IMR-90 (cell line): ENCODE measurements at regions not wholly inside any gene's neighbourhood (a gene's known extent, or its start where the extent isn't known, plus 50 kb on each side); places are given as distances from the start of the nearest gene placed in this dataset.

Experiments
- ATAC-seq: fragments of 200-7000 bp; cut with Tn5 transposase; 2 replicates; pipeline ENCODE4 v1.9.1; 2020; ENCODE audit warnings: low read depth, mild to moderate bottlenecking, moderate library complexity
- BruUV-seq: library from RNA; stranded (reverse); fragments of 400-500 nt; replicated peaks from 2 replicates; lab custom pipeline; 2021; lab: Mats Ljungman, UMichigan
- CTCF ChIA-PET: fragments of 300-600 bp; formaldehyde crosslinking; extraction: SDS; loops from one replicate; lab custom pipeline; 2021; ENCODE audit warnings: antibody characterized with exemption; lab: Yijun Ruan, JAX
- POLR2A ChIA-PET: fragments of 300-600 bp; sonication (Branson Sonifier 250); formaldehyde crosslinking; loops from one replicate; lab custom pipeline; 2022; ENCODE audit warnings: antibody characterized with exemption; ENCODE audit not compliant: unreplicated experiment; lab: Charles Lee
- DNase-seq: peaks from one replicate; pipeline ENCODE4 v3.0.0; 2013
- H2AFZ ChIP-seq: replicated peaks from 2 replicates; pipeline ENCODE3; 2013; ENCODE audit warnings: low read length, mild to moderate bottlenecking; ENCODE audit not compliant: poor library complexity
- H2AK5ac ChIP-seq: 2 replicates; pipeline ENCODE4 v1.6.1; 2013; ENCODE audit warnings: low read depth, low read length, inconsistent platforms
- H2AK9ac ChIP-seq: replicated peaks from 2 replicates; pipeline ENCODE3; 2013; ENCODE audit warnings: mild to moderate bottlenecking, low read depth, low read length, moderate library complexity; ENCODE audit not compliant: poor library complexity
- H2BK120ac ChIP-seq: 2 replicates; pipeline ENCODE4 v1.6.1; 2013; ENCODE audit warnings: low read depth, low read length, inconsistent platforms
- H2BK15ac ChIP-seq: 3 replicates; pipeline ENCODE4 v1.6.1; 2013; ENCODE audit warnings: low read depth, low read length, inconsistent platforms
- H2BK20ac ChIP-seq: 2 replicates; pipeline ENCODE4 v1.6.1; 2013; ENCODE audit warnings: low read depth, mild to moderate bottlenecking, inconsistent platforms, low read length, moderate library complexity
- H2BK5ac ChIP-seq: 2 replicates; pipeline ENCODE4 v1.6.1; 2013; ENCODE audit warnings: mild to moderate bottlenecking, low read depth, low read length, inconsistent platforms; ENCODE audit not compliant: poor library complexity, severe bottlenecking
- H3K14ac ChIP-seq: replicated peaks from 2 replicates; pipeline ENCODE4 v1.6.1; 2013; ENCODE audit warnings: low read depth, low read length, inconsistent platforms
- H3K18ac ChIP-seq: 2 replicates; pipeline ENCODE4 v1.6.1; 2013; ENCODE audit warnings: low read depth, low read length, control low read depth
- H3K23ac ChIP-seq: 2 replicates; pipeline ENCODE4 v1.6.1; 2013; ENCODE audit warnings: low read depth, low read length, inconsistent platforms
- H3K27ac ChIP-seq: 2 replicates; pipeline ENCODE4 v1.5.1; 2013; ENCODE audit warnings: mild to moderate bottlenecking, control low read depth, low read length; ENCODE audit not compliant: insufficient read depth
- H3K27me3 ChIP-seq: 2 replicates; pipeline ENCODE4 v1.6.1; 2013; ENCODE audit warnings: low read length; ENCODE audit not compliant: control insufficient read depth, insufficient read depth
- H3K36me3 ChIP-seq: 2 replicates; pipeline ENCODE4 v1.6.1; 2013; ENCODE audit warnings: low read length, mixed read lengths; ENCODE audit not compliant: control insufficient read depth, insufficient read depth
- H3K4ac ChIP-seq: 2 replicates; pipeline ENCODE4 v1.6.1; 2013; ENCODE audit warnings: low read depth, low read length, inconsistent platforms
- H3K4me1 ChIP-seq: 2 replicates; pipeline ENCODE4 v1.6.1; 2013; ENCODE audit warnings: low read length, mixed read lengths; ENCODE audit not compliant: control insufficient read depth, insufficient read depth
- H3K4me2 ChIP-seq: 2 replicates; pipeline ENCODE4 v1.6.1; 2013; ENCODE audit warnings: low read depth, mild to moderate bottlenecking, control low read depth, low read length, moderate library complexity
- H3K4me3 ChIP-seq: 2 replicates; pipeline ENCODE4 v1.5.1; 2013; ENCODE audit warnings: low read depth, mild to moderate bottlenecking, control low read depth, low read length, moderate library complexity; ENCODE audit not compliant: insufficient read depth
- H3K56ac ChIP-seq: 2 replicates; pipeline ENCODE4 v1.6.1; 2013; ENCODE audit warnings: low read length, inconsistent platforms; ENCODE audit not compliant: insufficient read depth; ENCODE audit errors: extremely low read depth
- H3K79me1 ChIP-seq, 2 experiments: 2 replicates each; pipeline ENCODE4 v1.6.1; 2013; ENCODE audit warnings: low read length in 2 of 2, inconsistent platforms in 1 of 2, low read depth in 1 of 2
- H3K9ac ChIP-seq: 2 replicates; pipeline ENCODE4 v1.6.1; 2013; ENCODE audit warnings: low read depth, low read length, control low read depth
- H3K9me1 ChIP-seq: 2 replicates; pipeline ENCODE4 v1.6.1; 2013; ENCODE audit warnings: low read length, inconsistent platforms; ENCODE audit not compliant: insufficient read depth
- H3K9me3 ChIP-seq: 2 replicates; pipeline ENCODE4 v1.6.1; 2013; ENCODE audit warnings: low read length; ENCODE audit not compliant: control insufficient read depth, insufficient read depth
- H4K20me1 ChIP-seq: 2 replicates; pipeline ENCODE4 v1.6.1; 2013; ENCODE audit warnings: low read length, inconsistent platforms; ENCODE audit not compliant: insufficient read depth
- H4K5ac ChIP-seq: 2 replicates; pipeline ENCODE4 v1.6.1; 2013; ENCODE audit warnings: mild to moderate bottlenecking, low read depth, low read length, control low read depth
- H4K8ac ChIP-seq, 2 experiments: 2 replicates each; pipeline ENCODE4 v1.6.1; 2013; ENCODE audit warnings: low read depth in 2 of 2, low read length in 2 of 2, control low read depth in 1 of 2, inconsistent platforms in 1 of 2
- H4K91ac ChIP-seq: 2 replicates; pipeline ENCODE4 v1.6.1; 2013; ENCODE audit warnings: low read depth, low read length, inconsistent platforms; ENCODE audit not compliant: insufficient read depth
- BHLHE40 ChIP-seq: fragments of 150-350 bp; IDR thresholded peaks from 2 replicates; pipeline ENCODE4 v1.6.1; 2016; ENCODE audit warnings: mild to moderate bottlenecking, low read depth, low read length
- CEBPB ChIP-seq: IDR thresholded peaks from 2 replicates; pipeline ENCODE4 v1.6.1; 2012; ENCODE audit warnings: low read depth, low read length, improper control_type of control experiment
- ELK1 ChIP-seq: fragments of 150-350 bp; IDR thresholded peaks from 2 replicates; pipeline ENCODE4 v1.6.1; 2016; ENCODE audit warnings: low read depth, mild to moderate bottlenecking, low read length, moderate library complexity, borderline replicate concordance
- FOS ChIP-seq: fragments of 150-350 bp; IDR thresholded peaks from 2 replicates; pipeline ENCODE4 v1.6.1; 2016; ENCODE audit warnings: low read depth, low read length
- MAFK ChIP-seq: IDR thresholded peaks from 2 replicates; pipeline ENCODE4 v1.6.1; 2012; ENCODE audit warnings: low read depth, low read length, improper control_type of control experiment
- MAZ ChIP-seq: IDR thresholded peaks from 2 replicates; pipeline ENCODE4 v1.6.1; 2012; ENCODE audit warnings: low read depth, mild to moderate bottlenecking, low read length, improper control_type of control experiment, moderate library complexity, borderline replicate concordance
- MXI1 ChIP-seq: IDR thresholded peaks from 2 replicates; pipeline ENCODE4 v1.6.1; 2012; ENCODE audit warnings: low read depth, mild to moderate bottlenecking, low read length, moderate library complexity, borderline replicate concordance
- NFE2L2 ChIP-seq: fragments of 150-350 bp; IDR thresholded peaks from 2 replicates; pipeline ENCODE4 v1.6.1; 2016; ENCODE audit warnings: low read depth, mild to moderate bottlenecking, low read length
- POLR2A ChIP-seq: IDR thresholded peaks from 2 replicates; pipeline ENCODE4 v1.6.1; 2012; ENCODE audit warnings: mild to moderate bottlenecking, low read depth, low read length
- RAD21 ChIP-seq: IDR thresholded peaks from 2 replicates; pipeline ENCODE4 v1.6.1; 2012; ENCODE audit warnings: low read length, improper control_type of control experiment
- RCOR1 ChIP-seq: IDR thresholded peaks from 2 replicates; pipeline ENCODE4 v1.6.1; 2012; ENCODE audit warnings: mild to moderate bottlenecking, low read length, improper control_type of control experiment; ENCODE audit not compliant: insufficient replicate concordance
- RFX5 ChIP-seq: IDR thresholded peaks from 2 replicates; pipeline ENCODE4 v1.8.0; 2012; ENCODE audit warnings: low read depth, mild to moderate bottlenecking, low read length, moderate library complexity
- SMC3 ChIP-seq: fragments of 150-350 bp; IDR thresholded peaks from 2 replicates; pipeline ENCODE4 v1.6.1; 2016; ENCODE audit warnings: low read depth, mild to moderate bottlenecking, antibody characterized with exemption, low read length, moderate library complexity
- USF2 ChIP-seq: fragments of 150-350 bp; IDR thresholded peaks from 2 replicates; pipeline ENCODE4 v1.6.1; 2017; ENCODE audit warnings: mild to moderate bottlenecking, antibody characterized with exemption, low read length, low read depth
- WGBS, 2 experiments: methylation state at CpG; one replicate each; pipeline versions ENCODE4 v1.1.5 to v1.1.7; 2013; ENCODE audit warnings: missing lambda C conversion rate in 2 of 2; ENCODE audit not compliant: insufficient read length in 1 of 2; ENCODE audit errors: extremely low coverage in 2 of 2; 5-methylcytosine and 5-hydroxymethylcytosine counted together
- dilution Hi-C: fragments of 300-500 bp; cut with HindIII; formaldehyde crosslinking; loops from one replicate; pipeline ENCODE4 v1.14.3; 2018; ENCODE audit warnings: low sequenced_read_pairs; ENCODE audit not compliant: unreplicated experiment
- in situ Hi-C: fragments of 300-500 bp; cut with MboI; formaldehyde crosslinking; loops from 3 replicates; pipeline ENCODE4 v1.14.3; 2019; ENCODE audit warnings: low sequenced_read_pairs, inconsistent platforms, mixed read lengths
- intact Hi-C: fragments of 100-400 bp; cut with micrococcal nuclease; formaldehyde crosslinking; loops from 2 replicates; pipeline ENCODE4 v1.10.0; 2022

- H3K4me3 ChIP-seq = no peak overlapping the region
- H3K9ac ChIP-seq = no peak overlapping the region
- no peaks in the 10 kb centered on the region for H3K9me3 ChIP-seq
- no peaks in the 10 kb centered on the region for H4K20me1 ChIP-seq
- H3K4ac ChIP-seq = no peak overlapping the region
- H4K91ac ChIP-seq = no peak overlapping the region
- H3K14ac ChIP-seq = no peak overlapping the region
- intact Hi-C loops (no loop called here), in situ Hi-C loops (no loop called here), dilution Hi-C loops (no loop called here)
- no peak for TF ChIP-seq POLR2A
- no peak for TF ChIP-seq USF2
- no peak for TF ChIP-seq RCOR1
- no peak for TF ChIP-seq FOS
- TF ChIP-seq RFX5 = no peak
- TF ChIP-seq RAD21 = no peak
- TF ChIP-seq CEBPB = no peak
- no peak for TF ChIP-seq MAFK
- TF ChIP-seq BHLHE40 = no peak
- TF ChIP-seq MXI1 = no peak
- no peak for TF ChIP-seq NFE2L2
- TF ChIP-seq SMC3 = no peak
- no peak for TF ChIP-seq ELK1
- no peak for TF ChIP-seq MAZ
- DNase-seq (no peak), ATAC-seq (no peak)
- H2AFZ ChIP-seq = no peak overlapping the region
- H2BK120ac ChIP-seq = no peak overlapping the region
- no peaks in the 10 kb centered on the region for H3K79me1 ChIP-seq
- no peaks in the 10 kb centered on the region for H3K27me3 ChIP-seq
- H2AK5ac ChIP-seq = no peak overlapping the region
- no CpG with 5 or more reads among the region's 5 CpGs for WGBS, 2 experiments
- H2BK5ac ChIP-seq = no peak overlapping the region
- no peak overlapping the region for H2BK15ac ChIP-seq
- no peak overlapping the region for H4K5ac ChIP-seq
- no peaks in the 10 kb centered on the region for H3K36me3 ChIP-seq
- no TSS peak for BruUV-seq
- H3K27ac ChIP-seq = no peak overlapping the region
- H3K4me1 ChIP-seq = no peaks in the 10 kb centered on the region
- ChIA-PET POLR2A (no interaction called here), CTCF (no interaction called here)
- no peak overlapping the region for H3K18ac ChIP-seq
- H3K56ac ChIP-seq = no peak overlapping the region
- no peak overlapping the region for H3K23ac ChIP-seq
- H2BK20ac ChIP-seq = no peak overlapping the region
- no peak overlapping the region for H3K4me2 ChIP-seq
- H4K8ac ChIP-seq = no peak overlapping the region
- H2AK9ac ChIP-seq = no peak overlapping the region
- no peaks in the 10 kb centered on the region for H3K9me1 ChIP-seq
Observed at GRCh38 chr2:7667260-7667757, 750.1 kb downstream of the RNF144A start.
